Right lobe of liver (tissue), 4 donors: ENCODE measurements at regions not wholly inside any gene's neighbourhood (a gene's known extent, or its start where the extent isn't known, plus 50 kb on each side); places are given as distances from the start of the nearest gene placed in this dataset.

Experiments
- POLR2A ChIP-seq: fragments of 450-650 bp; IDR thresholded peaks from one replicate; pipeline ENCODE4 v1.6.1; 2017; ENCODE audit warnings: antibody characterized with exemption, mild to moderate bottlenecking
- TF ChIP-seq, protein P1 (sequence below), 4 donors: fragments of 200-600 bp in 3 of 4; fragments of 450-650 bp in 1 of 4; IDR thresholded peaks; one replicate each; pipeline versions ENCODE4 v1.5.1 to v1.8.0; 2016 to 2022; ENCODE audit warnings: antibody characterized with exemption in 4 of 4, mild to moderate bottlenecking in 2 of 4
- donor health status: DM: no; HTN: no; CAD: no.
- donor health status: DM: no; HTN: no; CAD: no.
- donor health status: DM: no; HTN: yes; CAD: no.

DNA sequence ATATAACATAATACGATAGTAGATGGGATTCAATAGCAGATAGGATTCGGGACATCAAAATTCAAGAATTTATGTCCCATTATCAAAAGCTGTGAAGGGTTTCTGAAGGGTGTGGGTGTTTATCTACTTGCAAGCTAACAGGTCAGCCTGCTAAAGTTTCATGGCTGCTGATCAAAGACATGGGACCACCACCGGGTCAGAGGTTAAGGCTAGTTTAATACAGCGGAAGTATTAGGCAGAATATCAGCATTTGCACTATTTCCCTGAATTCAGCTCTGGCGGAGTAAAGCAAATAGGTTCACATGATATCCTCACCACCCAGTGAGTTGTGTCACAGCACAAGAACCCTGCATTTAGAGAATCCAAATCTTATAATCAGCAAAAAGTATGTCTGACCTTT, 82.5 kb downstream of the DSEL start:
- TF ChIP-seq, protein P1, sequence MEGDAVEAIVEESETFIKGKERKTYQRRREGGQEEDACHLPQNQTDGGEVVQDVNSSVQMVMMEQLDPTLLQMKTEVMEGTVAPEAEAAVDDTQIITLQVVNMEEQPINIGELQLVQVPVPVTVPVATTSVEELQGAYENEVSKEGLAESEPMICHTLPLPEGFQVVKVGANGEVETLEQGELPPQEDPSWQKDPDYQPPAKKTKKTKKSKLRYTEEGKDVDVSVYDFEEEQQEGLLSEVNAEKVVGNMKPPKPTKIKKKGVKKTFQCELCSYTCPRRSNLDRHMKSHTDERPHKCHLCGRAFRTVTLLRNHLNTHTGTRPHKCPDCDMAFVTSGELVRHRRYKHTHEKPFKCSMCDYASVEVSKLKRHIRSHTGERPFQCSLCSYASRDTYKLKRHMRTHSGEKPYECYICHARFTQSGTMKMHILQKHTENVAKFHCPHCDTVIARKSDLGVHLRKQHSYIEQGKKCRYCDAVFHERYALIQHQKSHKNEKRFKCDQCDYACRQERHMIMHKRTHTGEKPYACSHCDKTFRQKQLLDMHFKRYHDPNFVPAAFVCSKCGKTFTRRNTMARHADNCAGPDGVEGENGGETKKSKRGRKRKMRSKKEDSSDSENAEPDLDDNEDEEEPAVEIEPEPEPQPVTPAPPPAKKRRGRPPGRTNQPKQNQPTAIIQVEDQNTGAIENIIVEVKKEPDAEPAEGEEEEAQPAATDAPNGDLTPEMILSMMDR (IDR thresholded peaks at IDR 0.05) = no peak
- no peak for TF ChIP-seq POLR2A
